ENCODE measurements at regions not wholly inside any gene's neighbourhood (a gene's known extent, or its start where the extent isn't known, plus 50 kb on each side); places are given as distances from the start of the nearest gene placed in this dataset.

- no peak for DNase-seq (ENCODE audit: low spot score)
Measured at GRCh38 chr3:80114694-80115093, 346.9 kb upstream of the ROBO1 start.

GRCh38 chr3:80113331-80113730 is 345.5 kb upstream of the ROBO1 start:
- TF ChIP-seq CTCF (IDR thresholded peaks at IDR 0.05; ENCODE audit: extremely low read depth, missing control alignments), result no peak
- DNase-seq (ENCODE audit: low spot score), result no peak

More at GRCh38 chr3:80114694-80115093, 346.9 kb upstream of the ROBO1 start:
- TF ChIP-seq CTCF (IDR thresholded peaks at IDR 0.05; ENCODE audit: extremely low read depth, missing control alignments), result no peak

- TF ChIP-seq CTCF (IDR thresholded peaks at IDR 0.05; ENCODE audit: extremely low read depth, missing control alignments), result no peak
- DNase-seq (ENCODE audit: low spot score), result no peak
Measured at GRCh38 chr3:80099559-80100066, 331.8 kb upstream of the ROBO1 start.

GRCh38 chr3:80097674-80098073 is 329.9 kb upstream of the ROBO1 start:
- TF ChIP-seq CTCF (IDR thresholded peaks at IDR 0.05; ENCODE audit: extremely low read depth, missing control alignments), result no peak
- no peak for DNase-seq (ENCODE audit: low spot score)

- TF ChIP-seq CTCF (IDR thresholded peaks at IDR 0.05; ENCODE audit: extremely low read depth, missing control alignments), result no peak
- no peak for DNase-seq (ENCODE audit: low spot score)
Measured at GRCh38 chr3:80096909-80097308, 329.1 kb upstream of the ROBO1 start.

- no peak for DNase-seq (ENCODE audit: low spot score)
- no peak for TF ChIP-seq CTCF (IDR thresholded peaks at IDR 0.05; ENCODE audit: extremely low read depth, missing control alignments)
Measured at GRCh38 chr3:80094589-80094988, 326.8 kb upstream of the ROBO1 start.

- no peak for DNase-seq (ENCODE audit: low spot score)
- TF ChIP-seq CTCF (IDR thresholded peaks at IDR 0.05; ENCODE audit: extremely low read depth, missing control alignments), result no peak
Measured at GRCh38 chr3:80087767-80088166, 320.0 kb upstream of the ROBO1 start.

All from GM20000 (cell line).